Activated naive CD4-positive, alpha-beta T cell treated with anti-CD3 and anti-CD28 coated beads for 36 hours (primary cell): ENCODE measurements at regions not wholly inside any gene's neighbourhood (a gene's known extent, or its start where the extent isn't known, plus 50 kb on each side); places are given as distances from the start of the nearest gene placed in this dataset.

Experiments
- CTCF ChIA-PET: fragments of 350-600 bp; sonication (Branson Sonifier 250); formaldehyde crosslinking; loops from one replicate; lab custom pipeline; 2021; ENCODE audit warnings: antibody characterized with exemption; lab: Charles Lee
- DNase-seq: peaks from one replicate; pipeline ENCODE4 v3.0.0-alpha.2; 2020
- H3K27ac Mint-ChIP-seq: one replicate; pipeline ENCODE4 v1.8.0; 2021; ENCODE audit warnings: mild to moderate bottlenecking, mixed read lengths
- H3K27me3 Mint-ChIP-seq: one replicate; pipeline ENCODE4 v1.8.0; 2021; ENCODE audit warnings: low read depth, mixed read lengths
- H3K36me3 Mint-ChIP-seq: one replicate; pipeline ENCODE4 v1.8.0; 2021; ENCODE audit warnings: low read depth, mixed read lengths
- H3K4me1 Mint-ChIP-seq: one replicate; pipeline ENCODE4 v1.8.0; 2021; ENCODE audit warnings: low read depth, mixed read lengths
- H3K4me3 Mint-ChIP-seq: one replicate; pipeline ENCODE4 v1.8.0; 2021; ENCODE audit warnings: mild to moderate bottlenecking, moderate library complexity, mixed read lengths
- H3K9me3 Mint-ChIP-seq: one replicate; pipeline ENCODE4 v1.8.0; 2021; ENCODE audit warnings: mixed read lengths
- intact Hi-C: fragments of 100-400 bp; cut with micrococcal nuclease; formaldehyde crosslinking; loops from one replicate; pipeline ENCODE4 v1.15.1; 2023

GRCh38 chr22:46079093-46079860 lies 71.0 kb upstream of the PPARA start:
- Mint-ChIP-seq H3K27ac (no peak overlapping the region), H3K4me3 (no peak overlapping the region), H3K36me3 (no peaks in the 10 kb centered on the region), H3K9me3 (no peaks in the 10 kb centered on the region), H3K27me3 (no peaks in the 10 kb centered on the region), H3K4me1 (peaks cover 30% of the 10 kb centered on the region)
- CTCF ChIA-PET: no interaction called here
- DNase-seq: no peak
- intact Hi-C loops: no loop called here

DNA sequence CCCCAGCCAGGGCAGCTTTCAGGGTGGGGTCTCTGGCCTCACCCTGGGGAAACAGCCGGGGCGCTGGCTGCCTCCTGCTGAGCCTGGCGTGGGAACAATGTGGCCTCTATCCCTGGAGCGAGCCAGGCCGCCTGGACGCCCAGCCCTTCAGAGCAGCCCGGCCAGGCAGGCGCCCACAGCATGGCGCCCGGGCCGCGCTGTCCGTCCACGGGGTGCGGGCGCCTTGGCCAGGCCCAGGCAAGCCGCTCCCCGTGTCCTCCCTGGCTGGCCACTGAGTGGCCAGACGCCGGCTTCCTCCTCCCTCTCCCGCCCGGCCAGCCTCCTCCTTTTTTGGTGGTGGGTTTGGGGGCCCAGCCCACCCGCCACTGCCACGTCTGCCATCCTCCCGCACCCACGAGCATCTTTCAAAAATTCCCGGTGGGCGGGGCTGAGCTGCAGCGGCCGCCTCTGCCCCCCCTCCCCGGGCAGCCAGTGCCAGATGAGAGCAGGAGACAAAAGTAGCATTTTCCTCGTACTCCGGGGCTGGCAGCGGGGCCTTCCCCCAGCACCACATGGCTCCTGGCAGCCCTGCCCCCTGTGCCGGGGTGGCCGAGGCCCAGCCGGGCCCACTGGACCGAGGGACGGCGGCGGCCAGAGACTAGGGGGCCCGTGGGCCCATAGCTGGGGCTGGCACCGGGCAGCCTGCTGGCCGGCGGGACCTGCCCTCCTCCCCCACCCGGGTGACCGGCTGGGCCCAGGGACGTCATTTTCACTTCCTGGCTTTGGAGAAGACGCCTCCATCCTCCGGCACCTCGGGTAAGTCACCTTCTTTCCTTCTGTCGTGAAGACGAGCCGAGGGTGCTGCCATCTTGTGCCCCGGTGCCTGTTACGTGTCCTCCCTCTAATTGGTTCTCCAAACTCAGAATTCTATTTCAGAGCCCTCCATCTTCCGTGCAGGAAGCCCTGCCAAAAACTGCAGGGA lies 70.2 kb upstream of the PPARA start:
- Mint-ChIP-seq H3K4me1 (peaks cover 21% of the 10 kb centered on the region), H3K4me3 (no peak overlapping the region), H3K27me3 (no peaks in the 10 kb centered on the region), H3K9me3 (no peaks in the 10 kb centered on the region), H3K27ac (no peak overlapping the region), H3K36me3 (no peaks in the 10 kb centered on the region)
- CTCF ChIA-PET: no interaction called here
- no peak for DNase-seq
- intact Hi-C loops: no loop called here

DNA sequence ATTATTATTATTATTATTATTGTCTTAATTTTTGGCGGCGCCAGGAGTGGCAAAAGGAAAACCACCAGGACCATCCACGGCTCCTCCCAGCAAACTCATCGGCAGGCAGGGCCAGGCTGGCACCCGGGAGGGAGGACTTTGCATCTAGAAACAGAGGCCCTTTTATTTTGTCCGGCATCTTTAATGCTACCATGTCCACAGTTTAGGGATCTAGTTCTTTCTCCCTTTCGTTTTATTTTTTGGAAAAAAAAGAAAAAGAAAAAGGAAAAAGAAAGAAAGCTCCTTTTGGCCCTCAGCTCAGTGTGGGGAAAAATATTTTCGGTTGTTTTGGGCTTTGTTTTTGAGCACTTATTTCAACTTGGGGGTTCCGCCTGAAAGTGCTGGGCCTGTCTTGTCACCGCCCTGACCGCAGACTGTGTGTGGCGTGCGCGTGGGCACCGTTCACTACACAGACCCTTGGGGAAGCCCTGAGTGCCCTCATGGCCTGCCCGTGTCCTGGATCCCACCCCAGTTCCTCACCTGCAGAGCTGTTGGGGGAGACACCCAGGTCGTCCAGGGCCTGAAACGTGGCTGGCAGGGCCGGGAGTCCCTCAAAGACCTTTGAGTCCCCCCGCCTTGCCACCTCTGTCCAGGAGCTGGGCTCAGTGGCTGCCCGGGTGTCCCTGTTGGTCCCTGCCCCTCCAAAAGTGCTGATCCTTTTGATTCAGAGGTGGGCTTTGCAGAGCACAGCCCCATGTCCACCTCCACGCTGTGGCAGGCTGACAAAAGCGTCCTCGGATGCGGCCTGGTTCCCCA lies 69.1 kb upstream of the PPARA start:
- H3K4me3 Mint-ChIP-seq: no peak overlapping the region
- intact Hi-C loops: no loop called here
- DNase-seq: no peak
- no peaks in the 10 kb centered on the region for H3K27me3 Mint-ChIP-seq
- H3K27ac Mint-ChIP-seq: no peak overlapping the region
- peaks cover 17% of the 10 kb centered on the region for H3K4me1 Mint-ChIP-seq
- H3K9me3 Mint-ChIP-seq: no peaks in the 10 kb centered on the region
- CTCF ChIA-PET: no interaction called here
- no peaks in the 10 kb centered on the region for H3K36me3 Mint-ChIP-seq

DNA sequence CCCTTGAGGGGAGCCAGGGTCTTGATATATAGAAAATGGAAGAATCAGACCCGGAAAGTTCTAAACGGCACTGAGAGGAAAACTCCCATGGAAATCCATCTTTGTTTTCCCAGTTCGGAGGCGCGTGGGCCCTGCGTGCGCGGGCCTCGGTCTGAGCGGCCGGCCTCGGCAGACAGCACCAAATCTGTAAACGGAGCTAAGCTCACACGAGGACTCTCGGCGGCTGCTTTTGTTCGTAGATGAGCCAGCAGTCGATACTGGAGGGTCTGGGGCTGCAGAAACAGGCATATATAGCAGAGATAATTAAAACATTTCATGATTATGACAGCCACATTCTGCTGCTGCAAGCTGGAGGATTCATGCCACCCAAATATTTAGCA lies 68.5 kb upstream of the PPARA start:
- intact Hi-C loops: no loop called here
- Mint-ChIP-seq H3K27me3 (no peaks in the 10 kb centered on the region), H3K36me3 (no peaks in the 10 kb centered on the region), H3K9me3 (no peaks in the 10 kb centered on the region), H3K4me1 (peaks cover 13% of the 10 kb centered on the region), H3K4me3 (no peak overlapping the region), H3K27ac (no peak overlapping the region)
- CTCF ChIA-PET: no interaction called here
- DNase-seq: no peak

- CTCF ChIA-PET: no interaction called here
- H3K27ac Mint-ChIP-seq: no peak overlapping the region
- H3K4me3 Mint-ChIP-seq: no peak overlapping the region
- intact Hi-C loops: no loop called here
- DNase-seq: no peak
- H3K27me3 Mint-ChIP-seq: no peaks in the 10 kb centered on the region
- no peaks in the 10 kb centered on the region for H3K9me3 Mint-ChIP-seq
- H3K4me1 Mint-ChIP-seq: peaks cover 8% of the 10 kb centered on the region
- H3K36me3 Mint-ChIP-seq: no peaks in the 10 kb centered on the region
These were observed 67.7 kb upstream of the PPARA start for GRCh38 chr22:46082633-46083032.

DNA sequence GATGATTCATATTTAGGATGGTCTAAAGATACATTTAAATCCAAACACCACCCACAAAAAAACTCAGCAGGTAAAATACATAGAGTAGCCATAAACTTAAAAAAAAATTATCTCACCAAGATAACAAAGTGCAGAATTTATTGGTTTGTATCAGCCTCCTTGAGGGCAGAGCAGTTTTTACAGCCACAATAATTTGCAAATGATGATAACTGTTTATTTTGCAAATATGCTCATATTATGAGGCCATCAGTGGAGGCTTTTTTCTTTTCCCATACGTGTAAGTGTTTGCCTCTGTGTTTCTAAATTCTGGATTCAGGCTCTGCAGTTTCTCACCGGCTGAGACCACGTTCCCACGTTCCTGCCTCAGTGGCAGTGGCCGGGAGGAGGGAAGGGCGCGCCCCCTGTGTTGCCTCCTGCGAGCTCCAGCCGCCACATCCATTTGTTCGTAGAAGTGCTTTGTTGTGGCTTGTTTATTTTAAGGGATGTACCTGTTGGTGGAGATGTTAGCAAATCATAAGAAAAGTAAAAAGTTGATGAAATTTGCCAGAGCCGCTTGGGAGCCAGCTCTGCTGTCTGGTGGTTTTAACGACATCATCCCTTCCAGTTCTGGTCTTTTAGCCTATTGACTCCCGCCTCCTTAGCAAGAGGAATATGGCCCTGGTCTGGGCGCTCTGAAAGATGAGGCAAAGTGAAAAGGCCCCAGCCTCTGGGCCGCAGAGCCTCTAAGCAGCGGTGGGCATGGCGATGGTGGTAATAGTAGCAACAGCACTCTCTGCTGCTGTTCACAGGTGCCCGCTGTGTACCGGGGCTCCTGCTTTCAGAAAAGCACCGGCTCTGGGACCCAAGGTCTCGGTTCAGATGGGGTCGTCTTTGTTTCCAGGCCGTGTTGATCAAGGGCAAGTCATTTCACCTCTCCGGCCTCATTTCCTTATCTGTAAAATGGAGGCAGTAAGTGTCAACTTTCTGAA lies 66.7 kb upstream of the PPARA start:
- Mint-ChIP-seq H3K36me3 (no peaks in the 10 kb centered on the region), H3K4me1 (peaks cover 8% of the 10 kb centered on the region), H3K27me3 (no peaks in the 10 kb centered on the region), H3K9me3 (no peaks in the 10 kb centered on the region), H3K27ac (no peak overlapping the region), H3K4me3 (no peak overlapping the region)
- CTCF ChIA-PET: no interaction called here
- no peak for DNase-seq
- intact Hi-C loops: no loop called here

GRCh38 chr22:46084376-46084775 lies 66.0 kb upstream of the PPARA start:
- H3K4me1 Mint-ChIP-seq: peaks cover 8% of the 10 kb centered on the region
- no peak overlapping the region for H3K27ac Mint-ChIP-seq
- no peak for DNase-seq
- intact Hi-C loops: no loop called here
- CTCF ChIA-PET: no interaction called here
- H3K4me3 Mint-ChIP-seq: no peak overlapping the region
- H3K9me3 Mint-ChIP-seq: no peaks in the 10 kb centered on the region
- H3K36me3 Mint-ChIP-seq: no peaks in the 10 kb centered on the region
- no peaks in the 10 kb centered on the region for H3K27me3 Mint-ChIP-seq

GRCh38 chr22:46084943-46085827 lies 65.1 kb upstream of the PPARA start:
- intact Hi-C loops: no loop called here
- no peak overlapping the region for H3K4me3 Mint-ChIP-seq

DNA sequence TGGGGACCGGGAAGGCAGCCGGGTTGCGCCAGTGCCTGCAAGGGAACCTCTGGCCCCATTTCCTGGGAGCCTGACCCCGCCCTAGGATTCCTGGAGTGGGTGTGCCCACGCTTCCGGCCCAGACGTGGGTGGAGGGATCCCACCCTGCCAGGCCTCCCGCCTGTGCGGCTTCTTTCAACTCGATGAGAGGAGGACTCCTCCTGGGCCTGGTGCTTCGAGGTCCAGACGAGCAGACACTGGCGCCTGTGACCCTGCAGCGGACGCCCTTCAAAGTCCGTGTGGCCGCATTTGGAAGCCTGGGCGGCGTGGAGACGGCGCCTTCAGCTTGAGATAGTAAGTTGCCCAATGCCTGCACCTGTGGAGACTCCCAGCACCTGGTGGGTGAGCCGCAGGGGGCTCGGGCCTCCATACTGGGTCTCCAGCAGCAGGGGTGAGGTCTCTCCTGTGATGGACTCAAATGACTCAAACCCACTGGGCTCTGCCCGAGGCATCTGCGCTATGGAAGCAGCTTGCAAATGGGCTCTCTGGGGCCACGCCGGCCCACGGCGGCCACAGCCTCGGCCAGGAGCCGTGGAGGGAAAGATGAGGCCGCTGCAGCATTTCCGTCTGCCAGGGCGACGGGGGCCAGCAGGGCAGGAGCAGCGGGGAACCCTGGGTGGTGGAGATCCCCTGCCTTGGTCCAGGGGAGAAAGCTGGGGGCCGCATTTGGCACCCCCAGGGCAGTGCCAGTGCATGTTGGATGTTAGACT lies 64.3 kb upstream of the PPARA start:
- Mint-ChIP-seq H3K4me1 (peaks cover 5% of the 10 kb centered on the region), H3K9me3 (no peaks in the 10 kb centered on the region), H3K4me3 (no peak overlapping the region), H3K27me3 (no peaks in the 10 kb centered on the region), H3K36me3 (no peaks in the 10 kb centered on the region), H3K27ac (no peak overlapping the region)
- intact Hi-C loops: no loop called here
- no peak for DNase-seq
- CTCF ChIA-PET: no interaction called here

More at GRCh38 chr22:46084943-46085827, 65.1 kb upstream of the PPARA start:
- no peak for DNase-seq
- Mint-ChIP-seq H3K27ac (no peak overlapping the region), H3K27me3 (no peaks in the 10 kb centered on the region), H3K9me3 (no peaks in the 10 kb centered on the region), H3K36me3 (no peaks in the 10 kb centered on the region), H3K4me1 (peaks cover 8% of the 10 kb centered on the region)
- CTCF ChIA-PET: no interaction called here

DNA sequence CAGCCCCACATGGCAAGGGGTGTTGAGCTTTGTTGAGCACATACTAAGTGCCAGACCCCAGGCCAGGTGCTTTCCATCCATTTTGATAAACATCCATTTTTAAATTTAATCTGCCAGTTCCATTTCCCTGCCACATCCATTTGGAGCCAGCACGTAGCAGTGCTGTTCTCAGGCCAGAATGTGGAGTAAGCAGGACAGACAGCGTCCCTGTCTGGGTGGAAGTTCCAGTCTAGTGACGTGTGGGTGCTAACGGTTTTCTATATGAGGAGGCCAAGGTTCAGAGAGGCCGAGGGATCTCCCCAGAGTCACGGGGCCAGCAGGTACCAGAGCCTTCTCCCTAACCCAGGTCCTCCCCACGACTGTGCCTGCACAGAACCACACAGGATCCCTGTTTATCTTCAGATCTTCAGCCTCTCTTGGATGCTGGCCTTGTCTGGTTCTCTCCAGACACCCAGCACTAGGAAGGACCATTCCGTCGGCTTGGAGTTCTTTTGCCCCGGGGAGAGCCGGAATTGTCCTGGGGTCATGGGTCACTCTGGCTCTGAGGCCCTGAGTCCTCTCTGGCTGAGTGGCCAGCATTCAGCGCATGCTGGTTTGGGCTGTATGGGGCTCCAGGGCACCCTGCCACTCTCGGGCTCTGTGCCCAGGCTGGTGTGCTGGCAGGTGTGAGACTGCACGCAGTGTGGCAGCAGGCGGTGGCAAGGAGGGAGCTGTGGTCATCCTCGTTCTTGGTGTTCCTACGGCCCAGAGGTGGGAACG lies 63.6 kb upstream of the PPARA start:
- peaks cover 5% of the 10 kb centered on the region for H3K4me1 Mint-ChIP-seq
- no peak for DNase-seq
- no peak overlapping the region for H3K4me3 Mint-ChIP-seq
- CTCF ChIA-PET: interaction anchor here (1.8 kb wide), 1 partner anchor 81 kb away, joined by 7 read pairs; no protein-coding TSS in a partner anchor
- no peak overlapping the region for H3K27ac Mint-ChIP-seq
- intact Hi-C loops: no loop called here
- no peaks in the 10 kb centered on the region for H3K9me3 Mint-ChIP-seq
- no peaks in the 10 kb centered on the region for H3K27me3 Mint-ChIP-seq
- H3K36me3 Mint-ChIP-seq: no peaks in the 10 kb centered on the region
